PC-3 (cell line): ENCODE measurements at regions not wholly inside any gene's neighbourhood (a gene's known extent, or its start where the extent isn't known, plus 50 kb on each side); places are given as distances from the start of the nearest gene placed in this dataset.

Experiments
- ATAC-seq: fragments of 200-7000 bp; cut with Tn5 transposase; 2 replicates; pipeline ENCODE4 v1.9.1; 2020; ENCODE audit warnings: mild to moderate bottlenecking, moderate library complexity
- BruUV-seq: library from RNA; stranded (reverse); fragments of 400-500 nt; replicated peaks from 2 replicates; lab custom pipeline; 2021; lab: Mats Ljungman, UMichigan
- CTCF ChIA-PET: fragments of 300-600 bp; sonication (Branson Sonifier 250); formaldehyde crosslinking; loops from one replicate; lab custom pipeline; 2022; ENCODE audit warnings: antibody characterized with exemption; lab: Charles Lee
- POLR2A ChIA-PET: fragments of 300-600 bp; sonication (Branson Sonifier 250); formaldehyde crosslinking; loops from one replicate; lab custom pipeline; 2022; ENCODE audit warnings: antibody characterized with exemption; ENCODE audit not compliant: unreplicated experiment; lab: Charles Lee
- DNase-seq: peaks from one replicate; pipeline ENCODE4 v3.0.0-alpha.2; 2015
- H2AFZ ChIP-seq: fragments of 300-600 bp; sonication (generic); 2 replicates; pipeline ENCODE4 v1.6.0; 2016; ENCODE audit warnings: antibody characterized with exemption, low read length
- H3F3A ChIP-seq: fragments of 300-600 bp; sonication (generic); one replicate; pipeline ENCODE4 v1.6.0; 2017; ENCODE audit warnings: antibody characterized with exemption, low read length, control low read depth, mild to moderate bottlenecking; ENCODE audit not compliant: unreplicated experiment
- H3K27ac ChIP-seq: fragments of 300-600 bp; sonication (generic); 2 replicates; pipeline ENCODE4 v1.5.1; 2016; ENCODE audit warnings: mild to moderate bottlenecking, low read length
- H3K27me3 ChIP-seq: fragments of 300-600 bp; sonication (generic); 2 replicates; pipeline ENCODE4 v1.6.1; 2016; ENCODE audit warnings: low read length, mixed read lengths
- H3K36me3 ChIP-seq: fragments of 300-600 bp; sonication (generic); 2 replicates; pipeline ENCODE4 v1.6.1; 2016; ENCODE audit warnings: low read depth, mixed run types, low read length, mixed read lengths
- H3K4me1 ChIP-seq: fragments of 300-600 bp; sonication (generic); 2 replicates; pipeline ENCODE4 v1.5.1; 2016; ENCODE audit warnings: low read length; ENCODE audit not compliant: insufficient read depth
- H3K4me2 ChIP-seq: fragments of 300-600 bp; sonication (generic); 2 replicates; pipeline ENCODE4 v1.6.0; 2016; ENCODE audit warnings: low read length
- H3K4me3 ChIP-seq: fragments of 300-600 bp; sonication (generic); 2 replicates; pipeline ENCODE4 v1.5.1; 2016; ENCODE audit warnings: mild to moderate bottlenecking, low read length, mixed read lengths
- H3K79me2 ChIP-seq: fragments of 300-600 bp; sonication (generic); 2 replicates; pipeline ENCODE4 v1.6.1; 2017; ENCODE audit warnings: low read length, mixed read lengths
- H3K9ac ChIP-seq: fragments of 300-600 bp; sonication (generic); 2 replicates; pipeline ENCODE4 v1.6.0; 2016; ENCODE audit warnings: mild to moderate bottlenecking, low read length
- H3K9me2 ChIP-seq: fragments of 300-600 bp; sonication (generic); replicated peaks from 2 replicates; pipeline ENCODE4 v1.6.1; 2016; ENCODE audit warnings: mixed run types, low read length, mixed read lengths
- H3K9me3 ChIP-seq: fragments of 300-600 bp; sonication (generic); 2 replicates; pipeline ENCODE4 v1.6.1; 2016; ENCODE audit warnings: low read length, mixed read lengths
- H4K20me1 ChIP-seq: fragments of 300-600 bp; sonication (generic); 2 replicates; pipeline ENCODE4 v1.6.1; 2016; ENCODE audit warnings: low read length, mixed read lengths
- CTCF ChIP-seq: fragments of 300-600 bp; sonication (generic); conservative IDR thresholded peaks from 2 replicates; pipeline ENCODE4 v1.5.1; 2017; ENCODE audit warnings: antibody characterized with exemption, low read depth, mild to moderate bottlenecking, low read length
- EZH2 ChIP-seq: fragments of 300-600 bp; sonication (generic); IDR thresholded peaks from one replicate; pipeline ENCODE4 v1.6.1; 2017; ENCODE audit warnings: antibody characterized with exemption, mild to moderate bottlenecking, low read length; ENCODE audit not compliant: unreplicated experiment
- EZH2phosphoT487 ChIP-seq: fragments of 300-600 bp; sonication (generic); IDR thresholded peaks from 2 replicates; pipeline ENCODE4 v1.6.1; 2018; ENCODE audit warnings: mild to moderate bottlenecking, antibody characterized with exemption, low read length, borderline replicate concordance
- intact Hi-C: fragments of 100-400 bp; cut with micrococcal nuclease; formaldehyde crosslinking; loops from 2 replicates; pipeline ENCODE4 v1.9.0; 2023

DNA sequence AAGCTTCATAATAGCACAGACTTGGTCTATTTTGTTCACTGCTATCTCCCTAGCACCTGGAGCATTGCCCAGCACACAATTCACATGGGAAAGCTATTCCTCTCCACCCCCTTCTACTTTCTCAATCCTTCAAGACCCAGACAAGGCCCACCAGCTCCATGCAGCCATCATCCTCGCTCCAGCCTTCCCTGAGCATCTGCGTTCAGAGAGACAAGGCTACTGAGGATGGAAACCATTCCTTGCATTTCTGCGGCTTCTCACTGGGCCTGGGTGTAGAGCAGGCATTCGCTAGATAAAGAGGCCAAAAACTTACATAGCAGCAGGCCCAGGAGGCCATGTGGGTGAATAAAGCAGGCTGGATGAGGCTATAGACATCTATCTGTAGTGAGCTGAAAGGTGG, 530.8 kb downstream of the BUD13 start:
- H3K4me1 ChIP-seq = no peaks in the 10 kb centered on the region
- H3K9me3 ChIP-seq = no peaks in the 10 kb centered on the region
- H3K9me2 ChIP-seq = no peaks in the 10 kb centered on the region
- H3F3A ChIP-seq = no peaks in the 10 kb centered on the region
- no peak overlapping the region for H3K4me2 ChIP-seq
- no peaks in the 10 kb centered on the region for H3K36me3 ChIP-seq
- no peak for DNase-seq
- H3K27me3 ChIP-seq = 0 out of 2 replicates have a peak, but pooled peaks cover 8% of the 10 kb centered on the region
- TF ChIP-seq EZH2phosphoT487 = no peak
- no peak for TF ChIP-seq EZH2
- no peak for TF ChIP-seq CTCF
- H3K79me2 ChIP-seq = no peaks in the 10 kb centered on the region
- no peak for ATAC-seq
- intact Hi-C loops = no loop called here
- H2AFZ ChIP-seq = no peak overlapping the region
- H3K9ac ChIP-seq = no peak overlapping the region
- no peaks in the 10 kb centered on the region for H4K20me1 ChIP-seq
- H3K4me3 ChIP-seq = no peak overlapping the region
- no TSS peak for BruUV-seq
- ChIA-PET CTCF (no interaction called here), POLR2A (no interaction called here)
- H3K27ac ChIP-seq = no peak overlapping the region

DNA sequence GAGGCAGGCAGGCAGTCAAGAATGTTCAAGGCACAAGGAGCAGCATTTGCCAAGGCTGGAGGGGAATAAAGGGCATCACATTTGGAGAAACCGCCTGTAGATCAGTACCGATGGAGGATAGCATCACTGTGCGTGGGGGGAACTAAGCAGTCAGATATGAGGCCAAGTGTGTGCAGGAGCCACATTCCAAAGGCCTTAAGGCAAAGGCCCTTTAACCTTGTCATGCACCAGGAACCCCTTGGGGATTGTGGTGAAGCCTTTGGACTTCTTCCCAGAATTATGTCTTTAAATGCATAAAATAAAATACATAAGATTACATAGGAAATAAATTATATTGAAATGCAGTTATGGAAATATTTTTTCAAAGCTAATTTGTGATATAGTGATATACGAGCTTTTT, 532.1 kb downstream of the BUD13 start:
- no peaks in the 10 kb centered on the region for H3K36me3 ChIP-seq
- POLR2A ChIA-PET = no interaction called here
- no peaks in the 10 kb centered on the region for H3K4me1 ChIP-seq
- CTCF ChIA-PET = no interaction called here
- no peak overlapping the region for H2AFZ ChIP-seq
- intact Hi-C loops = no loop called here
- no peak overlapping the region for H3K27ac ChIP-seq
- no peaks in the 10 kb centered on the region for H3K9me2 ChIP-seq
- ATAC-seq (no peak), DNase-seq (no peak)
- no peak overlapping the region for H3K4me3 ChIP-seq
- no peaks in the 10 kb centered on the region for H3F3A ChIP-seq
- H3K79me2 ChIP-seq = no peaks in the 10 kb centered on the region
- no peak for TF ChIP-seq EZH2phosphoT487
- no peak for TF ChIP-seq CTCF
- TF ChIP-seq EZH2 = no peak
- no peaks in the 10 kb centered on the region for H4K20me1 ChIP-seq
- H3K9me3 ChIP-seq = no peaks in the 10 kb centered on the region
- 0 out of 2 replicates have a peak, but pooled peaks cover 8% of the 10 kb centered on the region for H3K27me3 ChIP-seq
- BruUV-seq = no TSS peak
- no peak overlapping the region for H3K4me2 ChIP-seq
- no peak overlapping the region for H3K9ac ChIP-seq

DNA sequence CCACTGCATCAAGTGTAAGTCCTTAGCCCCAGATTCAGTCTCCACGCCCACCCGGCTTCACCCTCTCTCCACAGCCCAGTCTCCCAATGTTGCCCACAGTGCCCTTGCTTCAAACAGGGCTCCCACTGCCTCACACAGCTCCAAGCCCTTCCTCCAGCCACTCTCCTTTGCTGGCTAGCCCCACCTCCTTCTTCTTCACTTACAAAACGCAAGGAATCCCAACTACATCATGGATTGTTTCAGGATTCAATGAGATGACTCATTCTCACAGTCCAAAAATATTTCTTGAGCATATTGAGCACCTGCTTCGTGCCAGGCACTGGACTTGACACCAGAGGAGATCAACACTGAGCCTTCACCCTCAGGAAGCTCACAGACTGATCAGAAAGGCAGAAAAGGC, 533.5 kb downstream of the BUD13 start:
- POLR2A ChIA-PET = no interaction called here
- Histone ChIP-seq H4K20me1 (no peaks in the 10 kb centered on the region), H3K9me3 (no peaks in the 10 kb centered on the region), H3F3A (no peaks in the 10 kb centered on the region), H3K79me2 (no peaks in the 10 kb centered on the region), H3K4me2 (no peak overlapping the region), H2AFZ (no peak overlapping the region), H3K9ac (no peak overlapping the region), H3K27ac (no peak overlapping the region), H3K9me2 (no peaks in the 10 kb centered on the region), H3K4me3 (no peak overlapping the region), H3K4me1 (no peaks in the 10 kb centered on the region), H3K36me3 (no peaks in the 10 kb centered on the region), H3K27me3 (0 out of 2 replicates have a peak, but pooled peaks cover 8% of the 10 kb centered on the region)
- TF ChIP-seq EZH2phosphoT487 (no peak), EZH2 (no peak), CTCF (no peak)
- ATAC-seq (no peak), DNase-seq (no peak)
- intact Hi-C loops = no loop called here
- BruUV-seq = no TSS peak
- CTCF ChIA-PET = no interaction called here
